ENCODE measurements at regions not wholly inside any gene's neighbourhood (a gene's known extent, or its start where the extent isn't known, plus 50 kb on each side); places are given as distances from the start of the nearest gene placed in this dataset.

GRCh38 chr7:41384418-41384817 lies 318.5 kb downstream of the INHBA start:
- no peaks in the 10 kb centered on the region for H3K9me2 ChIP-seq (ENCODE audit: insufficient read depth, low read length)
- no peak overlapping the region for H2AFZ ChIP-seq (ENCODE audit: low read length)
- DNase-seq (ENCODE audit: low spot score) = no peak
- BruUV-seq (replicated peaks) = no TSS peak
- no peaks in the 10 kb centered on the region for H3K4me1 ChIP-seq (ENCODE audit: insufficient read depth, low read length, poor library complexity, severe bottlenecking)
- no peak overlapping the region for H3K4me3 ChIP-seq (ENCODE audit: low read depth, low read length, poor library complexity, severe bottlenecking)
- CTCF ChIA-PET (ENCODE audit: unreplicated experiment) = no interaction called here
- no peak overlapping the region for H3K4me2 ChIP-seq (ENCODE audit: low read length)
- POLR2A ChIA-PET = interaction anchor here (0.6 to 1.1 kb wide), 2 partner anchors 10 to 52 kb away, joined by 3 read pairs; no protein-coding TSS in a partner anchor
- no peaks in the 10 kb centered on the region for H4K20me1 ChIP-seq (ENCODE audit: insufficient read depth, low read length)
- intact Hi-C loops (cut with micrococcal nuclease; ENCODE audit: unreplicated experiment) = no loop called here
- H3K36me3 ChIP-seq (ENCODE audit: insufficient read depth, low read length) = no peaks in the 10 kb centered on the region
- no peaks in the 10 kb centered on the region for H3K9me3 ChIP-seq (ENCODE audit: low read length)
- H3K79me2 ChIP-seq (ENCODE audit: insufficient read depth, low read depth, low read length) = no peaks in the 10 kb centered on the region
- H3K27ac ChIP-seq (ENCODE audit: low read depth, low read length, poor library complexity, severe bottlenecking) = no peak overlapping the region
- TF ChIP-seq CTCF (conservative IDR thresholded peaks at IDR 0.05; ENCODE audit: low read length) = no peak
- TF ChIP-seq EZH2phosphoT487 (IDR thresholded peaks at IDR 0.05; ENCODE audit: borderline replicate concordance, low read depth, low read length) = no peak

DNA sequence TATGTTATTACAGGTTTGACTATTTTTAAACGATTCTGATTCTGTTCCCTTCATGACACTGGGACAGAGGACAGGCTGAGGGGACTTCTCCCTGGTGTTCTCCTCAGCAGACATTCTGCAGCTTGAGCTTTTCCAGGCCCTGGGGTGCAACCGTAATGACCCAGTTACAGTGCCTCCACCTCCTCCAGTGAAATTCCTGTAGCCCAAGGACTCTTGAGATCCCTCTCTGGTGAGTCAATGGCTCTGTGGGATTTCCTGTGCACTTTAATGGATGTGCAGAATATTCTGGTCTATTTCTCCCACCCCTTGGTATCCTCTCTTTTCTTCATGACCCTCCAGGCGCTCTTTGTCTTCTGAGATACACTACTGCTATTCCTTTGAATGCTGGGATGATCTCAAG lies 319.3 kb downstream of the INHBA start:
- Histone ChIP-seq H3K4me3 (ENCODE audit: low read depth, low read length, poor library complexity, severe bottlenecking) (no peak overlapping the region), H3K27ac (ENCODE audit: low read depth, low read length, poor library complexity, severe bottlenecking) (no peak overlapping the region), H3K4me2 (ENCODE audit: low read length) (no peak overlapping the region), H3K9me3 (ENCODE audit: low read length) (no peaks in the 10 kb centered on the region), H3K79me2 (ENCODE audit: insufficient read depth, low read depth, low read length) (no peaks in the 10 kb centered on the region), H3K4me1 (ENCODE audit: insufficient read depth, low read length, poor library complexity, severe bottlenecking) (no peaks in the 10 kb centered on the region), H3K36me3 (ENCODE audit: insufficient read depth, low read length) (no peaks in the 10 kb centered on the region), H2AFZ (ENCODE audit: low read length) (no peak overlapping the region), H3K9me2 (ENCODE audit: insufficient read depth, low read length) (no peaks in the 10 kb centered on the region), H4K20me1 (ENCODE audit: insufficient read depth, low read length) (no peaks in the 10 kb centered on the region)
- DNase-seq (ENCODE audit: low spot score) = no peak
- POLR2A ChIA-PET = no interaction called here
- BruUV-seq (replicated peaks) = no TSS peak
- TF ChIP-seq EZH2phosphoT487 (IDR thresholded peaks at IDR 0.05; ENCODE audit: borderline replicate concordance, low read depth, low read length) (no peak), CTCF (conservative IDR thresholded peaks at IDR 0.05; ENCODE audit: low read length) (no peak)
- CTCF ChIA-PET (ENCODE audit: unreplicated experiment) = no interaction called here
- intact Hi-C loops (cut with micrococcal nuclease; ENCODE audit: unreplicated experiment) = no loop called here

- no peak overlapping the region for H3K4me2 ChIP-seq (ENCODE audit: low read length)
- no peak for DNase-seq (ENCODE audit: low spot score)
- intact Hi-C loops (cut with micrococcal nuclease; ENCODE audit: unreplicated experiment) = no loop called here
- H3K4me3 ChIP-seq (ENCODE audit: low read depth, low read length, poor library complexity, severe bottlenecking) = no peak overlapping the region
- no peaks in the 10 kb centered on the region for H3K36me3 ChIP-seq (ENCODE audit: insufficient read depth, low read length)
- no peaks in the 10 kb centered on the region for H3K9me2 ChIP-seq (ENCODE audit: insufficient read depth, low read length)
- no peak overlapping the region for H3K27ac ChIP-seq (ENCODE audit: low read depth, low read length, poor library complexity, severe bottlenecking)
- no peaks in the 10 kb centered on the region for H4K20me1 ChIP-seq (ENCODE audit: insufficient read depth, low read length)
- H3K79me2 ChIP-seq (ENCODE audit: insufficient read depth, low read depth, low read length) = no peaks in the 10 kb centered on the region
- no TSS peak for BruUV-seq (replicated peaks)
- no peak overlapping the region for H2AFZ ChIP-seq (ENCODE audit: low read length)
- H3K9me3 ChIP-seq (ENCODE audit: low read length) = no peaks in the 10 kb centered on the region
- CTCF ChIA-PET (ENCODE audit: unreplicated experiment) = no interaction called here
- POLR2A ChIA-PET = interaction anchor here (1.0 kb wide), 1 partner anchor 15 kb away, joined by 3 read pairs; no protein-coding TSS in a partner anchor
- H3K4me1 ChIP-seq (ENCODE audit: insufficient read depth, low read length, poor library complexity, severe bottlenecking) = no peaks in the 10 kb centered on the region
- TF ChIP-seq EZH2phosphoT487 (IDR thresholded peaks at IDR 0.05; ENCODE audit: borderline replicate concordance, low read depth, low read length) = no peak
- TF ChIP-seq CTCF (conservative IDR thresholded peaks at IDR 0.05; ENCODE audit: low read length) = no peak
These were observed 324.7 kb downstream of the INHBA start for GRCh38 chr7:41378156-41378555.
